GM18868 (cell line): ENCODE measurements at regions not wholly inside any gene's neighbourhood (a gene's known extent, or its start where the extent isn't known, plus 50 kb on each side); places are given as distances from the start of the nearest gene placed in this dataset.

ENCODE experiments used
- ATAC-seq: cut with Tn5 transposase; IDR thresholded peaks from one replicate; pipeline ENCODE4 v1.9.1; 2021; ENCODE audit warnings: mild to moderate bottlenecking, moderate library complexity; ENCODE audit not compliant: unreplicated experiment

GRCh38 chr19:28023064-28023463 is 1189.9 kb downstream of the UQCRFS1 start:
- no peak for ATAC-seq

GRCh38 chr19:28022506-28022905 is 1190.4 kb downstream of the UQCRFS1 start:
- no peak for ATAC-seq

- ATAC-seq = no peak
These were observed 1191.4 kb downstream of the UQCRFS1 start for GRCh38 chr19:28021259-28022185.

- ATAC-seq = no peak
These were observed 1192.2 kb downstream of the UQCRFS1 start for GRCh38 chr19:28020619-28021258.

GRCh38 chr19:28019901-28020300 is 1193.0 kb downstream of the UQCRFS1 start:
- ATAC-seq = no peak

- no peak for ATAC-seq
These were observed 1193.6 kb downstream of the UQCRFS1 start for GRCh38 chr19:28019371-28019770.

GRCh38 chr19:28018499-28018898 is 1194.5 kb downstream of the UQCRFS1 start:
- ATAC-seq = no peak

GRCh38 chr19:28014615-28015405 is 1198.1 kb downstream of the UQCRFS1 start:
- no peak for ATAC-seq

- no peak for ATAC-seq
These were observed 1200.6 kb downstream of the UQCRFS1 start for GRCh38 chr19:28012361-28012760.

GRCh38 chr19:28010656-28011055 is 1202.3 kb downstream of the UQCRFS1 start:
- no peak for ATAC-seq

GRCh38 chr19:28009696-28010095 is 1203.3 kb downstream of the UQCRFS1 start:
- ATAC-seq = no peak

- ATAC-seq = no peak
These were observed 1204.3 kb downstream of the UQCRFS1 start for GRCh38 chr19:28008695-28009094.

GRCh38 chr19:28003543-28003942 is 1209.4 kb downstream of the UQCRFS1 start:
- no peak for ATAC-seq

GRCh38 chr19:27997069-27997468 is 1215.9 kb downstream of the UQCRFS1 start:
- no peak for ATAC-seq

GRCh38 chr19:27993619-27994570 is 1219.1 kb downstream of the UQCRFS1 start:
- no peak for ATAC-seq

- ATAC-seq = no peak
These were observed 1226.7 kb downstream of the UQCRFS1 start for GRCh38 chr19:27986299-27986698.

GRCh38 chr19:27975419-27976005 is 1237.4 kb downstream of the UQCRFS1 start:
- no peak for ATAC-seq

- ATAC-seq = peak; percentile 66
These were observed 1238.9 kb downstream of the UQCRFS1 start for GRCh38 chr19:27974082-27974513.

- no peak for ATAC-seq
These were observed 1240.5 kb downstream of the UQCRFS1 start for GRCh38 chr19:27972291-27973040.
